LNCaP clone FGC (cell line): ENCODE measurements at regions not wholly inside any gene's neighbourhood (a gene's known extent, or its start where the extent isn't known, plus 50 kb on each side); places are given as distances from the start of the nearest gene placed in this dataset.
A peak's percentile ranks its signal among the peaks of the same experiment; 100 is the strongest.
"Not testable (repeated sequence)": the region's sequence is repeated elsewhere in the genome, so short reads cannot be mapped to it uniquely, and the experiment has no call there.

ENCODE experiments used
- DNase-seq: peaks from one replicate; pipeline ENCODE4 v3.0.0-alpha.2; 2011; ENCODE audit warnings: low read depth
- H3K4me3 ChIP-seq: 2 replicates; pipeline ENCODE4 v1.5.1; 2011; ENCODE audit warnings: mild to moderate bottlenecking, low read depth, low read length, control low read depth
- TF ChIP-seq, protein P1 (sequence below): IDR thresholded peaks from 2 replicates; pipeline ENCODE4 v1.5.1; 2012; ENCODE audit warnings: mild to moderate bottlenecking; ENCODE audit not compliant: control insufficient read depth, insufficient read depth; ENCODE audit errors: extremely low read depth

DNA sequence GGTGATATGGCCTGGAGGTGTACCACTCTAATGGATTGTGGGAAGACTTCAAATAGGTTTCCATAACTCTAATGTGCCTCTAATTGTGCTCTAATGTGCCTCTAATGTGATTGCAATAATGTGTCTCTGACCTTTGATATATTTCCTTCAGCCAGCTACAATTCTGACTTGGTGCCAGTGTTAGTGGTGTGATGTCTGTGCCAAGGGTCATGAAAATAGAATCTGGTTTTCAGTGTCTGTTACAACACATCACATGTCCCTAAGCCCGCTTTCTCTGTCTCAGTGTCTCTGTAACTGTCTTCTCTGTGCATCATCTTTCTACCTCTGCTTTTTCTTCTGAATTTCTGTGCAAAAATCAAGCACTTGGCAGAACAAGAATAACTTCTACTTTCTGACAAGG lies 77.2 kb upstream of the ECI2 start:
- no peak overlapping the region for H3K4me3 ChIP-seq
- no peak for DNase-seq
- TF ChIP-seq, protein P1, sequence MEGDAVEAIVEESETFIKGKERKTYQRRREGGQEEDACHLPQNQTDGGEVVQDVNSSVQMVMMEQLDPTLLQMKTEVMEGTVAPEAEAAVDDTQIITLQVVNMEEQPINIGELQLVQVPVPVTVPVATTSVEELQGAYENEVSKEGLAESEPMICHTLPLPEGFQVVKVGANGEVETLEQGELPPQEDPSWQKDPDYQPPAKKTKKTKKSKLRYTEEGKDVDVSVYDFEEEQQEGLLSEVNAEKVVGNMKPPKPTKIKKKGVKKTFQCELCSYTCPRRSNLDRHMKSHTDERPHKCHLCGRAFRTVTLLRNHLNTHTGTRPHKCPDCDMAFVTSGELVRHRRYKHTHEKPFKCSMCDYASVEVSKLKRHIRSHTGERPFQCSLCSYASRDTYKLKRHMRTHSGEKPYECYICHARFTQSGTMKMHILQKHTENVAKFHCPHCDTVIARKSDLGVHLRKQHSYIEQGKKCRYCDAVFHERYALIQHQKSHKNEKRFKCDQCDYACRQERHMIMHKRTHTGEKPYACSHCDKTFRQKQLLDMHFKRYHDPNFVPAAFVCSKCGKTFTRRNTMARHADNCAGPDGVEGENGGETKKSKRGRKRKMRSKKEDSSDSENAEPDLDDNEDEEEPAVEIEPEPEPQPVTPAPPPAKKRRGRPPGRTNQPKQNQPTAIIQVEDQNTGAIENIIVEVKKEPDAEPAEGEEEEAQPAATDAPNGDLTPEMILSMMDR = no peak

DNA sequence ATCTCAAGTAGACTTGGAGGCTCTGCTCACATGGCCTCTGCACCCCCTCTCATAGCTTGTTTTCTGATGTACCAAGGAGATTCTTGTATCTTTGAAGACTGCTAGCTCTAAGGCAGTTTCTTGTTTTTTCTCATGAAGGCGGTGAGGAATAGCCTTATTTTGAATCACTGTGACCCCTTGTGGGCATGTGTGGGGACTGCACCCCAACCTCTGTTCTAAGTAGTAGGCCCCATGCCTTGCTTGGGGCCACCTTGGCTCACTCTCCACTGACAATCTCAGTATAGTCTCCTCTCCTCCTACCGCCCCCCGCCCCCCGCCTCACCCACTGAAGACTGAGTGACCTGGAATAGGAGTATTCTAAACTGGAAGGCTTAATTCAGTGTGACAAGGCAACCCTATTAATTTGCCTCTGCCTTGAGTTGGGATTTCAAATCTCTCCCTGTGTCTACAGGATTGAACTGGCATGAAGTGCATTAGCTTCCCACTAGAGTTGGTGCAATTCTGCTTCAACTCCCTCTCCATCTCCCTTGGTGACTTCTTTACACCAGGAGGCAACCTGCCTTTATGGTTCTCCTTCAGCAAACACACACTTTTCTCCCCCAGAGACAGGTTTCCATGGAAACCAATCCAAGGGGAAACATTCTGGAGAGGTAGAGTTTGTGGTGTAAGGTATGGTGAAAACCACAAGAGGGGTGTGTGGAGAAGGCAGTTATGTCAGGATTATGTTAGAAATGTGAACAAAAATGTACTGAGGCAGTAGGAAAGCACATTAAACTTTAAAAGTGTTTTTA lies 75.4 kb upstream of the ECI2 start:
- TF ChIP-seq, protein P1 = peak; percentile 70
- H3K4me3 ChIP-seq = no peak overlapping the region
- DNase-seq = peak; percentile 13

DNA sequence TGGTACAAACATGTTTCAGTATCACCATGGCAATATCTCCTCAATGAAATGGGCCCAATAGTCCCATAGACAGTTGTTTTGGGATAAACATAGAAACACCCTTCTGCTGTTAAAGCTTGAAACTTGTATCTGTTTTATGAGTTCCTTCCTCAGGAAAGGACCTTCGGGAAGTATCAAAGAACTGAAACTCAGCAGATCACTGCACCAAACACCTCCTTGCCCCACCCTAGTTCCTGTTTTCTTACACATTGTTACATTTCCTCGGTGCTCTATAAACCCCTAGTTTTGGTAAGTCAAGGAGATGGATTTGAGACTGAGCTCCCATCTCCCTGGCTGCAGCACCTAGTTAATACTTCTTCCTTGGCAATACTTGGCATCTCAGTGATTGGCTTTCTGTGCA lies 73.8 kb upstream of the ECI2 start:
- H3K4me3 ChIP-seq = no peak overlapping the region
- DNase-seq = no peak
- TF ChIP-seq, protein P1 = no peak

DNA sequence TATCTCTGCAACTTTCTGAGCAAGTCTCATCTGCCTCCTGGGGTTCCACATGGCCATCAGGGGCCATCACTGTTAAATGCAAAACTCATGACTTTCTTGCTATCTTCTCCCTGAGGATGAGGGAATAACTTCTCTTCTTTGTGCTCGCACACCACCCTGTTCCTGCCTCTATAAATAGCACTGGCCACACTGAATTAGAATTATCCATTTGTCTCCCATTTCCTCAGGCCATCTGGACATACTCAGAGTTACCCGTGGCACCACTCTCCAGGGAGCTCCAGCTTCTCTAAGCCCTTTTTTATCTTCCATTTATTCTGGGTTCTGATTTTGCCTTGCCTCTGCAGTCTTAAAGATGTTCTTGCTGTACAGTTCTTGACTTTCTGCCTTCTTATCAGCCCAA lies 72.8 kb upstream of the ECI2 start:
- H3K4me3 ChIP-seq = no peak overlapping the region
- TF ChIP-seq, protein P1 = no peak
- DNase-seq = no peak

DNA sequence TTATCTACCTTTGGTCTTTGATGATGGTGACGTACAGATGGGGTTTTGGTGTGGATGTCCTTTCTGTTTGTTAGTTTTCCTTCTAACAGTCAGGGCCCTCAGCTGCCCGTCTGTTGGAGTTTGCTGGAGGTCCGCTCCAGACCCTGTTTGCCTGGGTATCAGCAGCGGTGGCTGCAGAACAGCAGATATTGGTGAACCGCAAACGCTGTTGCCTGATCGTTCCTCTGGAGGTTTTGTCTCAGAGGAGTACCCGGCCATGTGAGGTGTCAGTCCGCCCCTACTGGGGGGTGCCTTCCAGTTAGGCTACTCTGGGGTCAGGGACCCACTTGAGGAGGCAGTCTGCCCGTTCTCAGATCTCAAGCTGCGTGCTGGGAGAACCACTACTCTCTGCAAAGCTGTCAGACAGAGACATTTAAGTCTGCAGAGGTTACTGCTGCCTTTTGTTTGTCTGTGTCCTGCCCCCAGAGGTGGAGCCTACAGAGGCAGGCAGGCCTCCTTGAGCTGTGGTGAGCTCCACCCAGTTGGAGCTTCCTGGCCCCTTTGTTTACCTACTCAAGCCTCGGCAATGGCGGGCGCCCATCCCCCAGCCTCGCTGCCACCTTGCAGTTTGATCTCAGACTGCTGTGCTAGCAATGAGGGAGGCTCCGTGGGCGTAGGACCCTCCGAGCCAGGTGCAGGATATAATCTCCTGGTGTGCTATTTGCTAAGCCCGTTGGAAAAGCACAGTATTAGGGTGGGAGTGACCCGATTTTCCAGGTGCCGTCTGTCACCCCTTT lies 68.5 kb upstream of the ECI2 start:
- not testable (repeated sequence) for H3K4me3 ChIP-seq, DNase-seq

DNA sequence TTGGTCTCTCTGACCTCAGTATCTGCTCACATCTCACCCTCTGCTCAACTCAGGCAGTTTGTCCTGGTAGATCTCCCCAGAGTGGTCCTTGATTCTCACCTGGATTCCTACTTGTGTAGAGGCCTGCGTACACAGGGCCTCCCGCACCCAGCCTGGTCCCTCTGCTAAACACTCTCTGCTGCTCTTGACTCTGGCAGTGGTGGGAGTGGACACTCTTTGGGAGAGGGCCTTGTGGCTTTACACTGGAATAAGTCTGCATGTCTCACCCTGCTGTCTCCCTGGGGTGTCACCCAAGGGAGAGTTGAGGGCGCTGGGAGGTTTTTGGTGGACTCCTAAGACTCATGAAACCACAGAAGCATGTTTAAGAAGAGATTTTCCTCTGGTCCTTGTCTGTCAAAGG lies 57.3 kb upstream of the ECI2 start:
- H3K4me3 ChIP-seq = no peak overlapping the region
- TF ChIP-seq, protein P1 = no peak
- DNase-seq = no peak

DNA sequence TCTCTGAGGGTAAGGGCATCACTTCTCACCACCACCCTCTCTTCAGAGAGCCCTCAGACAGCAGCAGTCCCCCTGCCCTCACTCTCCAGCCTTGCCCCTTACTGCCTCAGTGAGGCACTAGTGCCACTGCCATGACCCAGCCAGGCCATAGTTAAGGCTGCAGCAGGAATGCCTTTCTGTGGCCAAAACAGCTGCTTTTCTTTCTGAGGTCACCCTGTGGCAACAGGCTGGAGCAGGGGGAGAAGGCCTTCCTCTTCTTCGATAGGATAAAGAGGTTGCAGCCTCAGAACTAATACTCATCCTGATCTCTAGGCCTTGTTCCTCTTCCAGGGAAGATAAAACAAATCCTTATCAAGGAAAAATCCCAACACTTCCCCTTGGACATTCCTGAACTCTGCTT lies 56.8 kb upstream of the ECI2 start:
- H3K4me3 ChIP-seq = no peak overlapping the region
- TF ChIP-seq, protein P1 = no peak
- DNase-seq = no peak
